HEK293T (cell line): ENCODE measurements at regions not wholly inside any gene's neighbourhood (a gene's known extent, or its start where the extent isn't known, plus 50 kb on each side); places are given as distances from the start of the nearest gene placed in this dataset.

Source experiments
- ELF4 ChIP-seq: fragments of 450-650 bp; IDR thresholded peaks from 2 replicates; pipeline ENCODE4 v1.6.1; 2017; ENCODE audit warnings: antibody characterized with exemption
- FOXA1 ChIP-seq: fragments of 450-650 bp; IDR thresholded peaks from 2 replicates; pipeline ENCODE4 v1.6.1; 2016; ENCODE audit warnings: mild to moderate bottlenecking
- FOXK2 ChIP-seq: fragments of 450-650 bp; IDR thresholded peaks from 2 replicates; pipeline ENCODE4 v1.6.1; 2016; ENCODE audit warnings: mild to moderate bottlenecking
- HDGF ChIP-seq: fragments of 450-650 bp; IDR thresholded peaks from 2 replicates; pipeline ENCODE4 v1.6.1; 2017; ENCODE audit warnings: antibody characterized with exemption, borderline replicate concordance
- LEF1 ChIP-seq: fragments of 450-650 bp; IDR thresholded peaks from 2 replicates; pipeline ENCODE4 v1.6.1; 2017; ENCODE audit warnings: mild to moderate bottlenecking, borderline replicate concordance
- SP1 ChIP-seq: fragments of 450-650 bp; IDR thresholded peaks from 2 replicates; pipeline ENCODE4 v1.6.1; 2017

DNA sequence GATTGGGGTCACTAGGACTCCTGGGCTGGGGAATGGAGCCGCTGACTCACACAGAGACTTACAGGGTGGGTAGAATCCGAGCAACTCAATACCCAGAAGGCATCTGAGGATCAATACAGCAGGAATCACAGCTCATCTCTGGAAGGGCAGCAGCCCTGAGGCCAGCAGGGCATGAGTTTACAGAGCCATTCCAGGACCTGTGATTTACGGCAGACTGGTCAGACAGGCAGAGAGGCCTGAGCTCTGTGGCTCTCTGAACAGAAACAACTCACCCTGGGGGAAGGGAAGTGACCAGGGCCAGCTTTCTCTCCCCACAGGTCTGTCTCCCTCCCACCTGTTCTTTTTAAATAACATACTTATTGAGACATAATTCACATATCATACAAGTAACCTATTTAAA is 88.2 kb upstream of the CXCL12 start:
- TF ChIP-seq FOXA1 (no peak), FOXK2 (no peak), LEF1 (no peak), SP1 (no peak), ELF4 (no peak), HDGF (no peak)
